K562 (cell line): ENCODE measurements at regions not wholly inside any gene's neighbourhood (a gene's known extent, or its start where the extent isn't known, plus 50 kb on each side); places are given as distances from the start of the nearest gene placed in this dataset.

Experiments used
- ATAC-seq: fragments of 200-7000 bp; cut with Tn5 transposase; 3 replicates; pipeline ENCODE4 v1.9.1; 2020; ENCODE audit warnings: moderate library complexity
- BruUV-seq: library from RNA; stranded (reverse); fragments of 400-500 nt; replicated peaks from 2 replicates; lab custom pipeline; 2021; lab: Mats Ljungman, UMichigan
- CTCF ChIA-PET: fragments of 300-600 bp; formaldehyde crosslinking; extraction: SDS; loops from one replicate; lab custom pipeline; 2021; ENCODE audit warnings: low intra/inter-chr PET ratio; lab: Yijun Ruan, JAX
- POLR2A ChIA-PET: fragments of 300-600, 350-650 bp; sonication (Branson Sonifier 250); formaldehyde crosslinking; extraction: SDS; loops from one replicate; lab custom pipeline; 2021; ENCODE audit warnings: antibody characterized with exemption, inconsistent platforms; lab: Yijun Ruan, JAX
- DNase-seq, 4 experiments: peaks; one replicate each; pipeline versions ENCODE4 v3.0.0 to v3.0.0-alpha.2; 2011 to 2018; ENCODE audit warnings: low spot score in 3 of 4, mixed read lengths in 3 of 4; ENCODE audit errors: extremely low read depth in 1 of 4
- FAIRE-seq: peaks from 2 replicates; lab custom pipeline; 2011; peaks lifted over from hg19 to GRCh38; lab: Jason Lieb, UNC
- H2AFZ ChIP-seq: 2 replicates; pipeline ENCODE4 v1.6.0; 2011; ENCODE audit warnings: low read depth, low read length, control low read depth, inconsistent platforms
- H3K27ac ChIP-seq: fragments of 200-600 bp; 3 replicates; pipeline ENCODE4 v1.8.0; 2011; ENCODE audit warnings: low read depth, mild to moderate bottlenecking, control low read depth, inconsistent platforms, low read length, moderate library complexity, mixed read lengths; ENCODE audit errors: extremely low read depth
- H3K27me3 ChIP-seq, 2 experiments: fragments of 300-600 bp in 1 of 2; 2 replicates in 1 of 2; 3 replicates in 1 of 2; pipeline versions ENCODE4 v1.6.0 to v1.8.0; 2011; ENCODE audit warnings: inconsistent platforms in 2 of 2, low read length in 2 of 2, mild to moderate bottlenecking in 1 of 2, mixed read lengths in 1 of 2, moderate library complexity in 1 of 2; ENCODE audit not compliant: control insufficient read depth in 2 of 2, insufficient read depth in 2 of 2
- H3K36me3 ChIP-seq: fragments of 300-600 bp; 3 replicates; pipeline ENCODE4 v1.8.0; 2011; ENCODE audit warnings: mild to moderate bottlenecking, low read length, inconsistent platforms; ENCODE audit not compliant: control insufficient read depth, insufficient read depth
- H3K4me1 ChIP-seq, 2 experiments: fragments of 200-600 bp in 1 of 2; replicated peaks in 1 of 2; 2 replicates in 1 of 2; 3 replicates in 1 of 2; pipeline versions ENCODE4 v1.5.1 to v1.8.0; 2011; ENCODE audit warnings: inconsistent platforms in 2 of 2, low read length in 2 of 2, mild to moderate bottlenecking in 1 of 2, mixed read lengths in 1 of 2, moderate library complexity in 1 of 2; ENCODE audit not compliant: control insufficient read depth in 2 of 2, insufficient read depth in 2 of 2
- H3K4me2 ChIP-seq: 2 replicates; pipeline ENCODE4 v1.6.1; 2011; ENCODE audit warnings: low read length, control low read depth, inconsistent platforms, mixed read lengths; ENCODE audit not compliant: insufficient read depth
- H3K4me3 ChIP-seq: fragments of 200-600 bp; sonication (generic), shearing (Covaris generic); 2 replicates; pipeline ENCODE4 v1.5.1; 2016; ENCODE audit warnings: control low read depth, inconsistent platforms
- H3K79me2 ChIP-seq: fragments of 200-600 bp; 3 replicates; pipeline ENCODE4 v1.8.0; 2011; ENCODE audit warnings: low read length, inconsistent platforms; ENCODE audit not compliant: control insufficient read depth, insufficient read depth
- H3K9ac ChIP-seq, 2 experiments: 2 replicates each; pipeline versions ENCODE4 v1.6.0 to v1.6.1; 2011; ENCODE audit warnings: low read depth in 2 of 2, low read length in 2 of 2, control low read depth in 1 of 2, inconsistent platforms in 1 of 2, mild to moderate bottlenecking in 1 of 2, mixed read lengths in 1 of 2; ENCODE audit not compliant: insufficient read depth in 1 of 2
- H3K9me1 ChIP-seq: one replicate; pipeline ENCODE4 v1.6.0; 2011; ENCODE audit warnings: inconsistent platforms, mild to moderate bottlenecking, low read length, moderate library complexity; ENCODE audit not compliant: control insufficient read depth, insufficient read depth
- H3K9me3 ChIP-seq: replicated peaks from 2 replicates; pipeline ENCODE4 v1.5.1; 2011; ENCODE audit warnings: low read depth, low read length, inconsistent platforms; ENCODE audit not compliant: control insufficient read depth, insufficient read depth
- H4K20me1 ChIP-seq: replicated peaks from 2 replicates; pipeline ENCODE4 v1.6.1; 2011; ENCODE audit warnings: low read length, inconsistent platforms, mixed read lengths; ENCODE audit not compliant: control insufficient read depth, insufficient read depth
- FIP1L1 ChIP-seq: fragments of 200-400 bp; formaldehyde crosslinking; IDR thresholded peaks from 2 replicates; pipeline ENCODE4 v1.6.1; 2018; ENCODE audit warnings: mild to moderate bottlenecking, low read depth, low read length; ENCODE audit not compliant: poor library complexity, severe bottlenecking
- HNRNPK ChIP-seq: fragments of 200-400 bp; formaldehyde crosslinking; IDR thresholded peaks from one replicate; pipeline ENCODE4 v1.6.1; 2018; ENCODE audit warnings: mild to moderate bottlenecking, low read depth, low read length; ENCODE audit not compliant: poor library complexity, severe bottlenecking
- ZNF316 ChIP-seq: fragments of 450-650 bp; IDR thresholded peaks from 2 replicates; pipeline ENCODE4 v1.6.1; 2016
- ZNF398 ChIP-seq: fragments of 250-450 bp; sonication (Bioruptor Pico); IDR thresholded peaks from 2 replicates; pipeline ENCODE4 v1.8.0; 2021; ENCODE audit warnings: moderate library complexity, mild to moderate bottlenecking, inconsistent platforms
- WGBS: fragments of 100-300 bp; shearing (Covaris generic); methylation state at CpG from one replicate; pipeline ENCODE4 v1.1.6; 2016; ENCODE audit warnings: low coverage, mixed read lengths; ENCODE audit not compliant: insufficient coverage; ENCODE audit errors: missing lambda C conversion rate; 5-methylcytosine and 5-hydroxymethylcytosine counted together
- in situ Hi-C: fragments of 300-500 bp; cut with MboI; formaldehyde crosslinking; loops from 4 replicates; pipeline ENCODE4 v1.15.0; 2018; ENCODE audit warnings: inconsistent platforms, mixed read lengths
- intact Hi-C: fragments of 100-400 bp; cut with micrococcal nuclease; formaldehyde crosslinking; loops from 2 replicates; pipeline ENCODE4 v1.14.2; 2022

DNA sequence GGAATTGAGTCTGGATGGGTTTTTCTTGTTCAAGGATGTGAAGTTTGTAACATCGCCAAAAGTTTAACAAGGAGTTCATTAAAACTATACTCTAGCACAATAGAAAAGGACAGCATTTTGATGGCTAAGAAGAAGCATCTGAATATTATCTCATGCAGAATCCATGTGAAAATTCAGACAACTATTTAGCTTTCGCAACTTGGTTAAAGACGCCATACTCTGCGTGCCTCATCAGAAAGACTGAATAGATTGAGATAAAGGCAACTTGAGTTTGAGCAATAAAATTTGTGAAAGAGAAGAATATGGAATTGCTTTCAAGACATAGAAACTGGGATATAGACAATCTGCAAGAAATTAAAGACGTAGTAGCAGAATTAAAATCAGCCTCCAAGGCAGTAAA, 151.1 kb upstream of the MYOCD start:
- H3K27ac ChIP-seq: no peak overlapping the region
- CTCF ChIA-PET: no interaction called here
- no peaks in the 10 kb centered on the region for H3K79me2 ChIP-seq
- H3K9me1 ChIP-seq: no peaks in the 10 kb centered on the region
- H3K9me3 ChIP-seq: no peaks in the 10 kb centered on the region
- no peaks in the 10 kb centered on the region for H3K27me3 ChIP-seq
- H2AFZ ChIP-seq: no peak overlapping the region
- no peaks in the 10 kb centered on the region for H3K36me3 ChIP-seq
- 2% methylated on average over 5 of the region's 5 CpGs for WGBS
- ATAC-seq (no peak), FAIRE-seq (no peak), DNase-seq (no peak)
- H4K20me1 ChIP-seq: no peaks in the 10 kb centered on the region
- intact Hi-C loops: no loop called here
- H3K4me3 ChIP-seq: no peak overlapping the region
- no peak overlapping the region for H3K9ac ChIP-seq
- POLR2A ChIA-PET: no interaction called here
- H3K4me2 ChIP-seq: no peak overlapping the region
- in situ Hi-C loops: no loop called here
- BruUV-seq: no TSS peak
- H3K4me1 ChIP-seq: no peaks in the 10 kb centered on the region
- TF ChIP-seq ZNF316 (no peak), FIP1L1 (no peak), ZNF398 (CRISPR knock-in tag) (no peak), HNRNPK (no peak)
- TF ChIP-seq, all 486 proteins: peak for 0
